ENCODE measurements at regions not wholly inside any gene's neighbourhood (a gene's known extent, or its start where the extent isn't known, plus 50 kb on each side); places are given as distances from the start of the nearest gene placed in this dataset.
A peak's percentile ranks its signal among the peaks of the same experiment; 100 is the strongest.

DNA sequence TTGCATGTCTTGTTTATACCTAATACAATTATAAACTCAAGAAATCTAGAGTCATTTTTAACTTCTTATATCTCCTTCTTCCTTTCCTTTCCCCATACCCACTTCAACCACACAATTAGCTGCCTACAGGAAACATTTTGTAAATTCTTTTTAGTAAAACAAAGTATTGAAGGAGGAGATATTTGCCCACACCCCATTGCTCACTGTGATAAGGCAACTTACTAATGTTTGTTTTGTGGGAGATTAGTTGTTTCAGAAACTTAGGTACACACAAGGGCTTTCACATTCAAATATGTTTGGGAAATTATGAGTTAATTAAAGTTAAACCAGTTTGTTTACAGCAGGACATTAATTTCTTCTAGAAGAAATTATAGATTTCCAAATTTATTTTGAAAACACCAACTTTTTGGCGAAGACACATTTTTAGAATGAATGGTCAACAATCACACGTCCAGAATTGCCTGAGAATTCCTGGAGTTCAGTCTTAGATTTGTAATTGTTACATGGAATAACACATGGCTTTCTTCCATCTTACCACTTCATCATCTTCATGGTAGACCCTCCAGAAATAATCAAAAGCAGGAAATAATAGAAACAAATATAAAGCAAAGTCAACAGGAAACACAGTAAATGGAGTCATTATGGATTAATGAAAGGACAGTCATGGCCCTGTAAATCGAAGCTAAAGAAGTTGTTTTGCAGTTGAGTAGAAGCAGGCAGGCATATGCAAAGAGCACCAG is 62.5 kb upstream of the RAB27B start:
- no peak overlapping the region for H3K9ac ChIP-seq (ENCODE audit: low read depth in 1 of 2, low read length in 2 of 2)
- H3K9me3 ChIP-seq (ENCODE audit: control insufficient read depth in 1 of 2, low read length in 2 of 2): no peaks in the 10 kb centered on the region
- H3K36me3 ChIP-seq (ENCODE audit: control insufficient read depth in 1 of 2, insufficient read depth in 2 of 2, low read length in 2 of 2): no peaks in the 10 kb centered on the region
- H3K4me1 ChIP-seq (ENCODE audit: control insufficient read depth in 1 of 2, insufficient read depth in 2 of 2, low read length in 2 of 2): peaks cover 0 to 38% of the 10 kb centered on the region in 2 donors
- H3K27ac ChIP-seq (ENCODE audit: low read depth, low read length): no peak overlapping the region
- H3K4me3 ChIP-seq (ENCODE audit: low read depth in 1 of 2, low read length in 2 of 2): no peak overlapping the region
- no peaks in the 10 kb centered on the region for H3K27me3 ChIP-seq (ENCODE audit: control insufficient read depth in 1 of 2, insufficient read depth in 2 of 2, low read length in 2 of 2)

DNA sequence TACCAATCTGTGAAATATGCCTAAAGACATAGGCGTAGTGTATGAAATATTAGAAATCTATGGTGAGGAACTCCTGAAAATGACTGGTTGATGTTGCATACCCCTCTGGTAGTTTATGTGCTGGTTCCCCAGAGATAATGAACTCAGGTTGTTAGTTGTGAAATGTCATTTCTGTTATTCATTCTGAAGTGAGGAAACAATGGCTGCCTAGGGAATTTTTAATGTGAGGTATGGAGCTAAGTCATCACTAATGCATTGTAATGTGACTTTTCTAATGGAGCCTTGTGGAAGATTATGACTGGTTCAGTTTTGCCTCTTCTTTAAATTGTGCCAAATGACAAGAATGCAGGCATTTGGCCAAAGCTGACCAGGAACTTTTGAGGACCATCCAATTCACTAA is 61.6 kb upstream of the RAB27B start:
- H3K36me3 ChIP-seq (ENCODE audit: control insufficient read depth in 1 of 2, insufficient read depth in 2 of 2, low read length in 2 of 2): no peaks in the 10 kb centered on the region
- H3K4me3 ChIP-seq (ENCODE audit: low read depth in 1 of 2, low read length in 2 of 2): no peak overlapping the region
- H3K4me1 ChIP-seq (ENCODE audit: control insufficient read depth in 1 of 2, insufficient read depth in 2 of 2, low read length in 2 of 2): peaks cover 0 to 38% of the 10 kb centered on the region in 2 donors
- H3K27ac ChIP-seq (ENCODE audit: low read depth, low read length): no peak overlapping the region
- H3K9ac ChIP-seq (ENCODE audit: low read depth in 1 of 2, low read length in 2 of 2): no peak overlapping the region
- H3K27me3 ChIP-seq (ENCODE audit: control insufficient read depth in 1 of 2, insufficient read depth in 2 of 2, low read length in 2 of 2): no peaks in the 10 kb centered on the region
- no peaks in the 10 kb centered on the region for H3K9me3 ChIP-seq (ENCODE audit: control insufficient read depth in 1 of 2, low read length in 2 of 2)

DNA sequence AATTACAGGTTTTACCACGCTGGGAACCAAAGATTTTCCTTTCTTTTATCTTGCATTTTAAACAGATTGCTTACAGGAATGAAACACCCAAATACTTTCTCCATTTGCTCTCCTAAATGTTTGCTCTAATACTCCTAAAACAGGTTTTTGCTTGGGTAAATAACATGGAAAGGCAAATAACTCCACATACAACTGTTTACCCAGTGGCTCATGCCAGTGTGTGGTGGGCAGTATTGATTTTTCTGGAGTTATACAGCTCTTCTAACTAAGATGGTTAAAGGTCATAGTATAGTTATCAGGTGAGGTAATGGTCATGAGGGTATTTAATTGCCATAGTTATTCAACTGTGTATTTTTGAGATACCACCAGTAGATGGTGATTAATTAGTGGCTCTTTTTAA is 61.2 kb upstream of the RAB27B start:
- Histone ChIP-seq H3K36me3 (ENCODE audit: control insufficient read depth in 1 of 2, insufficient read depth in 2 of 2, low read length in 2 of 2) (no peaks in the 10 kb centered on the region), H3K4me3 (ENCODE audit: low read depth in 1 of 2, low read length in 2 of 2) (no peak overlapping the region), H3K27me3 (ENCODE audit: control insufficient read depth in 1 of 2, insufficient read depth in 2 of 2, low read length in 2 of 2) (no peaks in the 10 kb centered on the region), H3K9me3 (ENCODE audit: control insufficient read depth in 1 of 2, low read length in 2 of 2) (no peaks in the 10 kb centered on the region), H3K9ac (ENCODE audit: low read depth in 1 of 2, low read length in 2 of 2) (no peak overlapping the region), H3K27ac (ENCODE audit: low read depth, low read length) (no peak overlapping the region), H3K4me1 (ENCODE audit: control insufficient read depth in 1 of 2, insufficient read depth in 2 of 2, low read length in 2 of 2) (peaks cover 0 to 38% of the 10 kb centered on the region in 2 donors)

DNA sequence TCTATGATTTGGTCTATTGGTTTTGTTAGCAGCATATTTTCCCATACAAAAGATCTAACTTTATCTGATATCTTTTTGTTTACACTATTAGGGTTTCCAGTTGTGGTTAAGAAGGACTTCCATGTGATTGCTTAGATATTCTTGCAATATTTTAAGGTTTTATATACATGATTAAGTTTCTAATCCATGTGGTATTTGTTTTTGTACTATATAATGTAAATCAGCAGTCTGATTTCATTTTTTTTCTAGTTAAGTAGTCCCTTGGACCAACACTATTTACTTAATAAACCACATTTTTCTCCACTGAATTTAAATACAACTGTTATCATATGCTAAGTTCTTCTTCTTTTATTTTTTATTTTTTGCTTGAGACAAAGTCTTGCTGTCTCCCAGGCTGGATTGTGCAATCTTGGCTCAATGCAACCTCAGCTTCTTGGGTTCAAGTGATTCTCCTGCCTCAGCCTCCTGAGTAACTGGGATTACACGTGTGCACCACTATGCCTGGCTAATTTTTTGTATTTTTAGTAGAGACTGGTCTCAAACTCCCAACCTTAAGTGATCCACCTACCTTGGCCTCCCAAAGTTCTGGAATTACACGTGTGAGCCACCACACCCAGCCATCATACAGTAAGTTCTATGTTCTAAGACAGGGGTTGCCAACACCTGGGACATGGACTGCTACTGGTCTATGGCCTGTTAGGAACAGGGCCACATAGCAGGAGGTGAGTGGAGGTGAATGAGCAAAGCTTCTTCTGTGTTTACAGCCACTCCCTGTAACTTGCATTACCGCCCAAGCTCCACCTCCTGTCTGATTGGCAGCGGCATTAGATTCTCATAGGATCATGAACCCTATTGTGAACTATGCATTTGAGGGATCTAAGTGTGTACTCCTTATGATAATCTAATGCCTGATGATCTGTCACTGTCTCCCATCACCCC is 58.5 kb upstream of the RAB27B start:
- H3K9me3 ChIP-seq (ENCODE audit: control insufficient read depth in 1 of 2, low read length in 2 of 2): no peaks in the 10 kb centered on the region
- no peak overlapping the region for H3K27ac ChIP-seq (ENCODE audit: low read depth, low read length)
- H3K4me1 ChIP-seq (ENCODE audit: control insufficient read depth in 1 of 2, insufficient read depth in 2 of 2, low read length in 2 of 2): peaks cover 3 to 40% of the 10 kb centered on the region in 2 donors

DNA sequence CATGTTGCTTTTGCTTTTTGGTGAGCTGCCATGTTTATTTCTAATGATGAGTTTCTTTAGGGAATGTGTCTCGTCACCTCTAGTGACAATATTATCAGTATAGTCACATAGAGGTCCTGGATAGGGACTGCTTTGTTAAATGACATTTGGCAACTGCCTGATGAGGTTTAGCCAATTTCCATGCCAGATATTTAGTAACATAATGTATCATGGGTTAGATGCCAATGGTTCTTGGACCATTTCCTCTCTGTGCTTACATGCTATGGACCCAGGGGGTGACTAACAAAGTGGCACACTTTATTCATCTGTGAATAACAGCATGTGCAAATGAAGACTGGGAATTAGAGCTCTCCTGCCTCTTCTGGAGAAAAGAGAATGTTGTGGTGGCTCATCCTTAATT is 56.2 kb upstream of the RAB27B start:
- Histone ChIP-seq H3K4me3 (ENCODE audit: low read depth in 1 of 2, low read length in 2 of 2) (no peak overlapping the region), H3K27me3 (ENCODE audit: control insufficient read depth in 1 of 2, insufficient read depth in 2 of 2, low read length in 2 of 2) (no peaks in the 10 kb centered on the region), H3K27ac (ENCODE audit: low read depth, low read length) (no peak overlapping the region), H3K4me1 (ENCODE audit: control insufficient read depth in 1 of 2, insufficient read depth in 2 of 2, low read length in 2 of 2) (peaks cover 5 to 25% of the 10 kb centered on the region in 2 donors), H3K9me3 (ENCODE audit: control insufficient read depth in 1 of 2, low read length in 2 of 2) (no peaks in the 10 kb centered on the region), H3K36me3 (ENCODE audit: control insufficient read depth in 1 of 2, insufficient read depth in 2 of 2, low read length in 2 of 2) (no peaks in the 10 kb centered on the region), H3K9ac (ENCODE audit: low read depth in 1 of 2, low read length in 2 of 2) (no peak overlapping the region)

More for the DNA sequence above, 58.5 kb upstream of the RAB27B start:
- H3K27me3 ChIP-seq (ENCODE audit: control insufficient read depth in 1 of 2, insufficient read depth in 2 of 2, low read length in 2 of 2): no peaks in the 10 kb centered on the region
- no peak overlapping the region for H3K9ac ChIP-seq (ENCODE audit: low read depth in 1 of 2, low read length in 2 of 2)
- H3K36me3 ChIP-seq (ENCODE audit: control insufficient read depth in 1 of 2, insufficient read depth in 2 of 2, low read length in 2 of 2): no peaks in the 10 kb centered on the region
- no peak overlapping the region for H3K4me3 ChIP-seq (ENCODE audit: low read depth in 1 of 2, low read length in 2 of 2)

DNA sequence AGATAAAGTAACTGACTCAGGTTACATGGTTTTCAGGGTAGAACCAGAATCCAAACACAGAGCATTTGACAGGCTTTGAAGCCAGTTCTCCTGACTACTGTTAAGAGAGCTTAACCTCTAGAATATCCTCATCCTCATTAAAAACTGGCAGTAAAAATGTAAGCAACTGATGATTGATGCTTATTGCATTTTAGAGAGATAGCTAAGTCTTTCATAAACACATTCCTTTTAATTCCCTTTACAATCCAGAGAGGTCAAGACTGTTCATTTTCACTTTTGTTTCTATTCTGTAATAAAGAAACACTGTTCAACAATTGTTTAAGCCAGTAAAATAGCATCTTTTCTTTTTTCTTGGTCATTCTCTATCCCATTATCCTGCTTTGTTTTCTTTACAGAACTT is 53.9 kb upstream of the RAB27B start:
- Histone ChIP-seq H3K4me3 (ENCODE audit: low read depth in 1 of 2, low read length in 2 of 2) (no peak overlapping the region), H3K27me3 (ENCODE audit: control insufficient read depth in 1 of 2, insufficient read depth in 2 of 2, low read length in 2 of 2) (no peaks in the 10 kb centered on the region), H3K9me3 (ENCODE audit: control insufficient read depth in 1 of 2, low read length in 2 of 2) (no peaks in the 10 kb centered on the region), H3K27ac (ENCODE audit: low read depth, low read length) (no peak overlapping the region), H3K9ac (ENCODE audit: low read depth in 1 of 2, low read length in 2 of 2) (no peak overlapping the region), H3K4me1 (ENCODE audit: control insufficient read depth in 1 of 2, insufficient read depth in 2 of 2, low read length in 2 of 2) (peaks cover 5 to 25% of the 10 kb centered on the region in 2 donors), H3K36me3 (ENCODE audit: control insufficient read depth in 1 of 2, insufficient read depth in 2 of 2, low read length in 2 of 2) (no peaks in the 10 kb centered on the region)

DNA sequence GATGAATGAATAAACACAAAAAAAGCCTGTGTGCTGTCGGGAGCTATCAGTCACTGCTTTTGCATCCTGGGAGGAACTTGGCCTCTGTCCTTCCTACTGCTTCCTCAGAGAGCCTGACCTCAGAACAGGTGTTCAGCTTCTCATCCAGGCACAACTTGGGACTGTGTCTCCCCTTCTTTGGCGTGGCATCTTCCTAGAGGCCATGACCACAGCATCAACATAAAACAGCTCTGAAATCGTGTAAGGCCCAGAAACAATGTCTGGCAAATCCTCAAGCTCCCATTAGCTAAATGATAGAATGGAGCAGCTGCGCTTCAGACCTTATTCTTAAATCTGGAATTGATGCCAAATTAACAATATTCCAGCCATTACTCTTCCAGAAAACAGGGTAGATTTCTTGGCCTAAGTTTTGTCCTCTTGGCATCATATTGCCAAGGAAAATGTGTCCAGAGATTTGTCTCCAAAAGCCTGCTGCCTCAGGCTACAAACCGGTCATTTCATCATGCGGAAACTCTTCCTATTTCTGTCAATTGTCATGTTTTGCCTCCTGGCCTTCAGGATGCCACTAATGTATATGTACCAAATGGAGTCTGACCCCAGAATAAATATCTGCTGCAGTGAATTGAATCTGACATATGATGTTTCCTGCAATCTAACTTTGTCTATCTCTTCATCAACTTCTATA is 53.2 kb upstream of the RAB27B start:
- Histone ChIP-seq H3K27ac (ENCODE audit: low read depth, low read length) (no peak overlapping the region), H3K9me3 (ENCODE audit: control insufficient read depth in 1 of 2, low read length in 2 of 2) (no peaks in the 10 kb centered on the region), H3K27me3 (ENCODE audit: control insufficient read depth in 1 of 2, insufficient read depth in 2 of 2, low read length in 2 of 2) (no peaks in the 10 kb centered on the region), H3K4me1 (ENCODE audit: control insufficient read depth in 1 of 2, insufficient read depth in 2 of 2, low read length in 2 of 2) (peaks cover 5 to 25% of the 10 kb centered on the region in 2 donors), H3K9ac (ENCODE audit: low read depth in 1 of 2, low read length in 2 of 2) (peak overlapping the region in 1 of 2 donors; percentile 6), H3K4me3 (ENCODE audit: low read depth in 1 of 2, low read length in 2 of 2) (no peak overlapping the region), H3K36me3 (ENCODE audit: control insufficient read depth in 1 of 2, insufficient read depth in 2 of 2, low read length in 2 of 2) (no peaks in the 10 kb centered on the region)

DNA sequence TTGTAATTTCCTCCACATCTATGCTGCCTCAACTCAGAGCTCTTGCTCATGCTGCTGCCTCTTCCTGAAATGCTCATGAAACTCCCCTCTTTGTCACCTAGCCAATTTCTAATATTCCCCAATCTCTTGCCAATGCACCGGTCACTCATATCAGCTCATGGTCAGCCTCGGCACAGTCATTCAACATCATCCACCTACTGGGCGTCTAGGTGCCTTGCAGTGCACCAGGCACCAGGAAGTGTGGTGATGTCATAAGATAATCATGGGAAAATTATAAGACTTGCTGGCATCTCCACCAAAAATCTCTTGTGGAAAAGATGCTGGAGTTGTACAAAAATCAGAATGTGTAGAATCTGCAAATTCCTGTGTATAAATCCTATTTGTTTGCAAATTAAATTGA is 52.6 kb upstream of the RAB27B start:
- Histone ChIP-seq H3K9me3 (ENCODE audit: control insufficient read depth in 1 of 2, low read length in 2 of 2) (no peaks in the 10 kb centered on the region), H3K27me3 (ENCODE audit: control insufficient read depth in 1 of 2, insufficient read depth in 2 of 2, low read length in 2 of 2) (no peaks in the 10 kb centered on the region), H3K4me3 (ENCODE audit: low read depth in 1 of 2, low read length in 2 of 2) (no peak overlapping the region), H3K36me3 (ENCODE audit: control insufficient read depth in 1 of 2, insufficient read depth in 2 of 2, low read length in 2 of 2) (no peaks in the 10 kb centered on the region), H3K9ac (ENCODE audit: low read depth in 1 of 2, low read length in 2 of 2) (no peak overlapping the region), H3K27ac (ENCODE audit: low read depth, low read length) (no peak overlapping the region), H3K4me1 (ENCODE audit: control insufficient read depth in 1 of 2, insufficient read depth in 2 of 2, low read length in 2 of 2) (peaks cover 5 to 25% of the 10 kb centered on the region in 2 donors)

DNA sequence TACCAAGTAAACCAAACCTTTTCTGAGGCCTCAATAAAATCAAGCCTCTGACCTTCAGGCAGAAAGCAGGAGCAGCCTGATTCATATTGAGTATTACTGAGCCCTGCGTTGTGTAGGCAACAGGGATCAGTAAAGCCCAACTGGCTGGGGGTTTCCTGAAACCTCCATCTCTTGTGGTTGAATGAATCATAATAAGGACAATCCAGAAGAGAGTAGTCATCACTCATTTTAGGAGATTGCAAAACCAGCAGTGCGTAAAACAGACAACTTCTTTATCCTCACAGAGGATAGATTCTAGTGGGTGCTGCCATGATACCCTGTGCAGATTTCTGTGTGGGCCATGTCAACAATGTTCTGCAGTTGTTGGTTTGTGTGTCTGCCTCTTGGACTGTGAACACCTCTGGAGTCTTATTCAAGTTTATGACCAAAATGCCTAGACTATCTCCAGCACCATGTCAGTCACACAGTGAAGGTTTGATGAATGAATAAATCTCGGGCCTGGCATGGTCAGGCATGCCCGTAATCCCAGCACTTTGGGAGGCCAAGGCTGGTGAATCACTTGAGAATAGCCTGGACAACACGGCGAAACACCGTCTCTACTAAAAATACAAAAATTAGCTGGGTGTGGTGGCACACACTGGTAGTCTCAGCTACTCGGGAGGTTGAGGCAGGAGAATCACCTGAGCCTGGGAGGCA is 51.8 kb upstream of the RAB27B start:
- no peaks in the 10 kb centered on the region for H3K9me3 ChIP-seq (ENCODE audit: control insufficient read depth in 1 of 2, low read length in 2 of 2)
- no peak overlapping the region for H3K27ac ChIP-seq (ENCODE audit: low read depth, low read length)
- H3K4me1 ChIP-seq (ENCODE audit: control insufficient read depth in 1 of 2, insufficient read depth in 2 of 2, low read length in 2 of 2): peaks cover 5 to 29% of the 10 kb centered on the region in 2 donors
- no peaks in the 10 kb centered on the region for H3K27me3 ChIP-seq (ENCODE audit: control insufficient read depth in 1 of 2, insufficient read depth in 2 of 2, low read length in 2 of 2)
- H3K4me3 ChIP-seq (ENCODE audit: low read depth in 1 of 2, low read length in 2 of 2): no peak overlapping the region
- H3K36me3 ChIP-seq (ENCODE audit: control insufficient read depth in 1 of 2, insufficient read depth in 2 of 2, low read length in 2 of 2): no peaks in the 10 kb centered on the region
- H3K9ac ChIP-seq (ENCODE audit: low read depth in 1 of 2, low read length in 2 of 2): no peak overlapping the region

All from duodenal mucosa (tissue), 2 donors.